PC-3 (cell line): ENCODE measurements at regions not wholly inside any gene's neighbourhood (a gene's known extent, or its start where the extent isn't known, plus 50 kb on each side); places are given as distances from the start of the nearest gene placed in this dataset.

Experiments
- ATAC-seq: fragments of 200-7000 bp; cut with Tn5 transposase; 2 replicates; pipeline ENCODE4 v1.9.1; 2020; ENCODE audit warnings: mild to moderate bottlenecking, moderate library complexity
- BruUV-seq: library from RNA; stranded (reverse); fragments of 400-500 nt; replicated peaks from 2 replicates; lab custom pipeline; 2021; lab: Mats Ljungman, UMichigan
- CTCF ChIA-PET: fragments of 300-600 bp; sonication (Branson Sonifier 250); formaldehyde crosslinking; loops from one replicate; lab custom pipeline; 2022; ENCODE audit warnings: antibody characterized with exemption; lab: Charles Lee
- POLR2A ChIA-PET: fragments of 300-600 bp; sonication (Branson Sonifier 250); formaldehyde crosslinking; loops from one replicate; lab custom pipeline; 2022; ENCODE audit warnings: antibody characterized with exemption; ENCODE audit not compliant: unreplicated experiment; lab: Charles Lee
- DNase-seq: peaks from one replicate; pipeline ENCODE4 v3.0.0-alpha.2; 2015
- H2AFZ ChIP-seq: fragments of 300-600 bp; sonication (generic); 2 replicates; pipeline ENCODE4 v1.6.0; 2016; ENCODE audit warnings: antibody characterized with exemption, low read length
- H3F3A ChIP-seq: fragments of 300-600 bp; sonication (generic); one replicate; pipeline ENCODE4 v1.6.0; 2017; ENCODE audit warnings: antibody characterized with exemption, low read length, control low read depth, mild to moderate bottlenecking; ENCODE audit not compliant: unreplicated experiment
- H3K27ac ChIP-seq: fragments of 300-600 bp; sonication (generic); 2 replicates; pipeline ENCODE4 v1.5.1; 2016; ENCODE audit warnings: mild to moderate bottlenecking, low read length
- H3K27me3 ChIP-seq: fragments of 300-600 bp; sonication (generic); 2 replicates; pipeline ENCODE4 v1.6.1; 2016; ENCODE audit warnings: low read length, mixed read lengths
- H3K36me3 ChIP-seq: fragments of 300-600 bp; sonication (generic); 2 replicates; pipeline ENCODE4 v1.6.1; 2016; ENCODE audit warnings: low read depth, mixed run types, low read length, mixed read lengths
- H3K4me1 ChIP-seq: fragments of 300-600 bp; sonication (generic); 2 replicates; pipeline ENCODE4 v1.5.1; 2016; ENCODE audit warnings: low read length; ENCODE audit not compliant: insufficient read depth
- H3K4me2 ChIP-seq: fragments of 300-600 bp; sonication (generic); 2 replicates; pipeline ENCODE4 v1.6.0; 2016; ENCODE audit warnings: low read length
- H3K4me3 ChIP-seq: fragments of 300-600 bp; sonication (generic); 2 replicates; pipeline ENCODE4 v1.5.1; 2016; ENCODE audit warnings: mild to moderate bottlenecking, low read length, mixed read lengths
- H3K79me2 ChIP-seq: fragments of 300-600 bp; sonication (generic); 2 replicates; pipeline ENCODE4 v1.6.1; 2017; ENCODE audit warnings: low read length, mixed read lengths
- H3K9ac ChIP-seq: fragments of 300-600 bp; sonication (generic); 2 replicates; pipeline ENCODE4 v1.6.0; 2016; ENCODE audit warnings: mild to moderate bottlenecking, low read length
- H3K9me2 ChIP-seq: fragments of 300-600 bp; sonication (generic); replicated peaks from 2 replicates; pipeline ENCODE4 v1.6.1; 2016; ENCODE audit warnings: mixed run types, low read length, mixed read lengths
- H3K9me3 ChIP-seq: fragments of 300-600 bp; sonication (generic); 2 replicates; pipeline ENCODE4 v1.6.1; 2016; ENCODE audit warnings: low read length, mixed read lengths
- H4K20me1 ChIP-seq: fragments of 300-600 bp; sonication (generic); 2 replicates; pipeline ENCODE4 v1.6.1; 2016; ENCODE audit warnings: low read length, mixed read lengths
- CTCF ChIP-seq: fragments of 300-600 bp; sonication (generic); conservative IDR thresholded peaks from 2 replicates; pipeline ENCODE4 v1.5.1; 2017; ENCODE audit warnings: antibody characterized with exemption, low read depth, mild to moderate bottlenecking, low read length
- EZH2 ChIP-seq: fragments of 300-600 bp; sonication (generic); IDR thresholded peaks from one replicate; pipeline ENCODE4 v1.6.1; 2017; ENCODE audit warnings: antibody characterized with exemption, mild to moderate bottlenecking, low read length; ENCODE audit not compliant: unreplicated experiment
- EZH2phosphoT487 ChIP-seq: fragments of 300-600 bp; sonication (generic); IDR thresholded peaks from 2 replicates; pipeline ENCODE4 v1.6.1; 2018; ENCODE audit warnings: mild to moderate bottlenecking, antibody characterized with exemption, low read length, borderline replicate concordance
- intact Hi-C: fragments of 100-400 bp; cut with micrococcal nuclease; formaldehyde crosslinking; loops from 2 replicates; pipeline ENCODE4 v1.9.0; 2023

GRCh38 chr11:19430754-19431398 lies 190.1 kb upstream of the E2F8 start:
- intact Hi-C loops: no loop called here
- Histone ChIP-seq H2AFZ (no peak overlapping the region), H3K9me2 (no peaks in the 10 kb centered on the region), H3K4me1 (peaks cover 41% of the 10 kb centered on the region), H3K4me3 (no peak overlapping the region), H4K20me1 (no peaks in the 10 kb centered on the region), H3K36me3 (no peaks in the 10 kb centered on the region), H3K79me2 (no peaks in the 10 kb centered on the region), H3K27me3 (no peaks in the 10 kb centered on the region), H3K9ac (no peak overlapping the region), H3K9me3 (no peaks in the 10 kb centered on the region), H3K4me2 (no peak overlapping the region), H3F3A (no peaks in the 10 kb centered on the region), H3K27ac (no peak overlapping the region)
- no peak for DNase-seq
- no peak for ATAC-seq
- POLR2A ChIA-PET: no interaction called here
- CTCF ChIA-PET: interaction anchor here (0.5 kb wide), 1 partner anchor 497 kb away, joined by 3 read pairs; no protein-coding TSS in a partner anchor
- TF ChIP-seq EZH2phosphoT487 (no peak), CTCF (no peak), EZH2 (no peak)
- no TSS peak for BruUV-seq

DNA sequence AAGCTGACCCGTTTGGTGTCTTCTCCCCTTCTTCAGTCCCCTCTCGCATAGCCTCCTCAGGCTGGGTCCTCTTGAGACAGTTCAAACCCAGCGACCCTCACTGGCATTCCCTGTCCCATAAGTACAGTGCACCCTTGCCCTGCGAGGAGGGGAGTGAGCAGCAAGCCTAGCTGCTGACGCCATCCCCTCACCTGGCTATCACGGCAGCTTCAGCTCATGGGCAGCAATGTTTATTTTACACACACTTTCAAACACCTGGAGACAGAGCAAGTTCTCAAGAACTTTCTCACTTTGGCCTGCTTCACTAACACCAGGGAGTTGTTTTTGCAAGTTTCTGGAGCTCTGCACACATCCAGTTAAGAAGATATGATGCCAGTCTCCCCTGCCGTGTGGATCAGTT lies 189.6 kb upstream of the E2F8 start:
- Histone ChIP-seq H2AFZ (no peak overlapping the region), H3K4me2 (no peak overlapping the region), H3K9me3 (no peaks in the 10 kb centered on the region), H3F3A (no peaks in the 10 kb centered on the region), H3K4me3 (no peak overlapping the region), H3K79me2 (no peaks in the 10 kb centered on the region), H3K4me1 (peaks cover 41% of the 10 kb centered on the region), H3K36me3 (no peaks in the 10 kb centered on the region), H3K9me2 (no peaks in the 10 kb centered on the region), H4K20me1 (no peaks in the 10 kb centered on the region), H3K9ac (no peak overlapping the region), H3K27ac (no peak overlapping the region), H3K27me3 (no peaks in the 10 kb centered on the region)
- POLR2A ChIA-PET: no interaction called here
- no peak for DNase-seq
- CTCF ChIA-PET: interaction anchor here (0.5 kb wide), 1 partner anchor 498 kb away, joined by 3 read pairs; no protein-coding TSS in a partner anchor
- BruUV-seq: no TSS peak
- intact Hi-C loops: no loop called here
- no peak for ATAC-seq
- no peak for TF ChIP-seq EZH2phosphoT487
- TF ChIP-seq CTCF: no peak
- no peak for TF ChIP-seq EZH2

DNA sequence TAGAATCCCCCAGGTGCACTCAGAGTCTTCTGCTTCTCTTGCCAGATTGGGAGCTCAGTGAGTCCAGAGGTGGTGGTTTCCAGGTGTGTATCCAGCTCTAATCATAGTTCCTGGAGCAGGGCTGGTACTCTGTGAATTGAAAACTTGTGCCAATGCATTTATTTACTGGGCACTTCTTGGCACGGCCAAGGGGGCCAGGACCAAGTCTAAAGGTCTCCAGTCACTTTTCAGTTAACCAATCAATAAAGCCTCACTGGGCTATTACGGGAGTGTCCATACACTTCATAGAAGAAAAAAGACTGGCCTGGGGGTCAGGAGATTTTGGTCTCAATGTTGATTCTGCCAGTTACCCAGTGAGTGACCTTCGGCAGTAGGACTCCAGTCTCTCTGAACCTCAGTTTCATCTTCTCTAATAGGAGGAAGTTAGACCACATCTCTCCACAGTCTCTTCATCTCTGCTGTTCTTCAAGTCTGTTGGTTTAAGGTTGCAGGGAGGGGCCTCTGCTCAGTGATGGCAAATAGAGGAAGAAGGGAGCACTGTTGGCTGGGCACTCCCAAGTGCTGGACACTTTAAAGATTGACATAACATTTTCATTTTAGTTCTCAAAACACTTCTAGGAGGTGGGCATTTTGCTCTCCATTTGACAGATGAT lies 188.5 kb upstream of the E2F8 start:
- Histone ChIP-seq H3K9me2 (no peaks in the 10 kb centered on the region), H2AFZ (peak overlapping the region; percentile 30; the same call in 1 of the 2 replicates), H3F3A (no peaks in the 10 kb centered on the region), H3K36me3 (no peaks in the 10 kb centered on the region), H3K4me1 (peaks cover 41% of the 10 kb centered on the region), H3K27me3 (no peaks in the 10 kb centered on the region), H3K27ac (peak overlapping the region; percentile 90), H3K4me2 (peak overlapping the region; percentile 62), H4K20me1 (no peaks in the 10 kb centered on the region), H3K9ac (peak overlapping the region; percentile 61), H3K4me3 (peak overlapping the region; percentile 23; the same call in 1 of the 2 replicates), H3K79me2 (no peaks in the 10 kb centered on the region), H3K9me3 (no peaks in the 10 kb centered on the region)
- POLR2A ChIA-PET: interaction anchor here (0.7 to 0.8 kb wide), 2 partner anchors 31 to 122 kb away, joined by 3 to 6 read pairs; no protein-coding TSS in a partner anchor
- DNase-seq (no peak), ATAC-seq (peak; percentile 10; the same call in 1 of the 2 replicates)
- TF ChIP-seq EZH2phosphoT487 (no peak), EZH2 (no peak), CTCF (no peak)
- no TSS peak for BruUV-seq
- CTCF ChIA-PET: interaction anchor here (0.9 kb wide), 1 partner anchor 358 kb away, joined by 6 read pairs; no protein-coding TSS in a partner anchor
- intact Hi-C loops: no loop called here
